GM19438 (cell line): ENCODE measurements at regions not wholly inside any gene's neighbourhood (a gene's known extent, or its start where the extent isn't known, plus 50 kb on each side); places are given as distances from the start of the nearest gene placed in this dataset.
"Not testable (repeated sequence)": the region's sequence is repeated elsewhere in the genome, so short reads cannot be mapped to it uniquely, and the experiment has no call there.

Source experiments
- ATAC-seq: cut with Tn5 transposase; IDR thresholded peaks from one replicate; pipeline ENCODE4 v1.9.1; 2021; ENCODE audit warnings: low read depth; ENCODE audit not compliant: unreplicated experiment

GRCh38 chr5:90208323-90208722 is 201.2 kb downstream of the CETN3 start:
- ATAC-seq = not testable (repeated sequence)

DNA sequence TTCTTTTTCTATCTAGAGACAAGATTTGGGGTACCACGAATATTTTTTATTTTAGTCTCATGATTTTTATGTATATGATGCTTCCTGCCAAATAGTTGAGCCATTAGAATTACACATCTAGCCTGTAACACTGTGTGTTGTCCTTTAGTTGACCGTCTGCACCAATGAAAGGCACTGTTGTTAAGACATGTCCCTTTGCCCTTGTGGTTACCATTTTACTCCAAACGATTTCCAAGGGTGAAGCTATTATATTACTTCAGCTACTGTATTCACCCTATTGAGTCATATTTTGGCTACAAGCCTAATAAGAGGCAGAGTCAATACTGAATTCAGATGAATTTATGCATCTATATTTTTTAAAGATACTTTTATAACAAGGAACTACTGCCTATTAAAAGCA is 207.6 kb downstream of the CETN3 start:
- no peak for ATAC-seq

DNA sequence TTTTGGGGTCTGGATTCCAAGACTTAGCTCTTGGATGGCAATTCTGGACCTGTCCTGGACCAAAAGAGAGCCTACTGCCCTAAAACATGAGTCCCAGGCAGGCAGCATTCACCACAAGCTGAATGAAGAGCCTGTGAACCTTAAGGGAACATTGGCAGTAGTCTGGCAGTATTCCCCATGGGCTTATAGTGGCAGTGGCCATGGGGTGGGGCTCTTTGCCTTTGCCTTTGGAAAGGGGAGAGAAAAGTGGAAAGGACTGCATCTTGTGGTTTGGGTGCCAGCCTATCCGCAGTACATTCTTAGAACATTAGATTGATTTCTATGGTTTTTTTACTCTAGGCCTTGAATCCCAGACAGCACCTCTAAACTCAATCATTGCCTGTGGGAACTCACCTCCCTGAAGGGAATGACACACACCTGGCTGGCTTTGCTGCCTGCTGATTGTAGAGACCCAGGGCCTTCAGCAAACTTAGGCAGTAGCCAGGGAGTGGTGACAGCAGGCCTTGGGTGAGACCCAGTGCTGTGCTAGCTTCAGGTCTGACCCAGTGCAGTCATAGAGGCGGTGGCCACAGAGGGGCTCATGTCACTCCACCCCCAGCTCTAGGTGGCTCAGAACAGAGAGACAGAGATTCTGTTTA is 216.3 kb downstream of the CETN3 start:
- no peak for ATAC-seq

DNA sequence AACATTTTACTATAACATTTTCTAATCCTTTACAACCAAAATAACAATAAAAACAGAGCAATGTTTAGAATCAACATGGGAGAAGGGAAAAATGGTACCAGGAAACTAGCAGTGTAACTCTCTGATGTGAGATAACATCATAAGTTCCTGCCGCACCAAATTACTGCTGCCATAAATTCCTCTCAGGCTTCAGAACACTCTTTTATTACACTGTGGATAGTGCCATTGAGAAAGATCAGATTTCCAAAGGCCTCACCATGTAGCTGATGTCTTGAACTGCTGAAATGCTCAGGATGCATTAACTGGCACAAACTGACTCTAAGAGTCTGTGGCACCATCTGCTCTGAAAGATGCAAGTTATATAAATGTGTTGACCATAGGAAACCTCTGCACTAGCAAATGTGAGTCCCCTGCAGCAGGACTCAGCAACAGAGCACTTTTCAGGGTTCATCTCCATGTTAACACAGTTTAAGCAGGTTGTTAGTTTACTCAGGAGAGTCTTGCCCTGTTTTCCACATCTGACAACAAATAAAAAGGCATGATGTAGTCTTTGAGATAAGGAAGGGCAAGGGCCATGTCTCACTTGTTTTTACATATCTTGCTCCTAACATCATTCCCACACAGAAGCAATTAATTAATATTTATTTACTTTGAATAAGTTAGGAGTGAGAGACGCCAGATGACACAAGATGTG is 218.1 kb downstream of the CETN3 start:
- ATAC-seq = no peak

GRCh38 chr5:90185897-90186468 is 223.6 kb downstream of the CETN3 start:
- no peak for ATAC-seq

DNA sequence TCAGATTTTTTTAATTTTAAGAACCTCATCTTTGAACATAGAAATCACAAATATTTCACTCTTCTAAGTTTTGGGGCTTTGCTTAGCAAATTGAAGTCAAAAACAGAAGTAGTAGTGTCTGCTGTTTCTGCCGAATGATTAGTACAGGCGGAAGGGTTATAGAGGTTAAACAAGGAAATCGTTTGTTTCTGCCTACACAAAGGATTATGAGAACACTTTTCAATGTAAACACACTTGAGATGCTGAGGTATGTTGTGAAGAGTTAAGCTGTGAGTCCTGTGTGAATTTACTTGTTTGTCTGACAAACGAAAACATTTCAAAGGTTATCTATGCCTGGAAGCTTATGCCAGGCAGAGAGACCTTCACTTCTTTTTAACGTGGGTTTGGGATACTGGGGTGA is 224.8 kb downstream of the CETN3 start:
- no peak for ATAC-seq

GRCh38 chr5:90182726-90183125 is 226.8 kb downstream of the CETN3 start:
- no peak for ATAC-seq

- no peak for ATAC-seq
These were observed 235.3 kb downstream of the CETN3 start for GRCh38 chr5:90174236-90174635.

- no peak for ATAC-seq
These were observed 236.1 kb downstream of the CETN3 start for GRCh38 chr5:90173299-90174030.

DNA sequence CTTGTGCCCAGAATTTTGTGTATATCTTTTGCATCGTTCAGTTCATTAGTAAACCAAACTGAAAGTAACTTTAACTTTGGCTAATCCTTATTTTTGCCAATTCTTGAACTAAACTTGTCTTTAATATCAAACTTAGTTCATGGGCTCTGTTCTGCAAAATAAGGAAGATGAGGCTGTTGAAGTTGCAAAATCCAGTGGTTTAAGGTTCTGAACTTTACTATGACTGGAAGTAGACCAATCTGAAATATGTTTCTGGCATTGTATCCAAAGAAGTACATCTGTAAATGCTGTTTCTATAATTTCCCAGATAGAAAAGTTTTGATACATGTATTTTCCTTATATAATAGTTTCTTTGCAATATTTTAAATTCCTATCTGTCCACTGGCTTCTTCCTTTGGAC is 238.1 kb downstream of the CETN3 start:
- ATAC-seq = no peak

- ATAC-seq = no peak
These were observed 239.3 kb downstream of the CETN3 start for GRCh38 chr5:90170261-90170660.

DNA sequence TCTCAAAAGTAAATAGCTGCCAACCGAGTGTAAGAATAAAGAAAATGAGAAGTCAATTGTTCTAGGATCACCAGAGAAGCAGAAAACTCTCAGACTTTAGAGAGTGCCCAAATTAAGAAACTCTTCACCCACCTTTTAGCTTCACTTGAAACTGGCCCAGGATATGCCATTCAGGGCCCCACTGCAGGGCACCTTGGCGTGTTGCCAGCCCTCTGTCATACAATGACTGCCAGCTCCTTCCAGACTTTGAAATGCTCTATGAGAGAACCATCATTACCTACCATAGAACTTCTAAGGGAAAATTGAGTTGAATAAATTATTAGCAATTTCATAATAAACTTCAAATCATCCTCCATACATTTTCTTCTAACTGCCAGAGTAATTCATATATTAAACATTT is 240.5 kb downstream of the CETN3 start:
- ATAC-seq = no peak

GRCh38 chr5:90168399-90168798 is 241.2 kb downstream of the CETN3 start:
- ATAC-seq = no peak

DNA sequence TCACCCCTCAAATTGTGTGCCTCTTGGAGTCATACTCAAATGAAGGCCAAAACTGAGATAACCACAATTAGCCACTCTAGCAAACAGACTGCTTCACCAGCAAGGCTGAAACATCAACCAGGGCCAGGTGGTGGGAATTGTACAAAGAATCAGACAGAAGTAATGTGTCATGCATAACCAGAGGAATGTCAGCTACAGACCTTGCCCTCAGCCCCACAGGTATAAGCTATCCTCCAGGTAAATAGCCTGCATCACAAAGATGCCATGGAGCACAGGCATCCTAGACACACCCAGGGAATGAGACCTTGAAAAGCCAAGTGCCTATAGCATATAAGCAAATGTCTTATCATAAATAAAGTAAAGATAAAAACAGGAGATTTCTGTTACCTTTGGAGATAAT is 242.7 kb downstream of the CETN3 start:
- ATAC-seq = no peak

- no peak for ATAC-seq
These were observed 247.2 kb downstream of the CETN3 start for GRCh38 chr5:90162324-90162723.

GRCh38 chr5:90161414-90161813 is 248.1 kb downstream of the CETN3 start:
- ATAC-seq = no peak

- ATAC-seq = no peak
These were observed 251.4 kb downstream of the CETN3 start for GRCh38 chr5:90158131-90158530.

DNA sequence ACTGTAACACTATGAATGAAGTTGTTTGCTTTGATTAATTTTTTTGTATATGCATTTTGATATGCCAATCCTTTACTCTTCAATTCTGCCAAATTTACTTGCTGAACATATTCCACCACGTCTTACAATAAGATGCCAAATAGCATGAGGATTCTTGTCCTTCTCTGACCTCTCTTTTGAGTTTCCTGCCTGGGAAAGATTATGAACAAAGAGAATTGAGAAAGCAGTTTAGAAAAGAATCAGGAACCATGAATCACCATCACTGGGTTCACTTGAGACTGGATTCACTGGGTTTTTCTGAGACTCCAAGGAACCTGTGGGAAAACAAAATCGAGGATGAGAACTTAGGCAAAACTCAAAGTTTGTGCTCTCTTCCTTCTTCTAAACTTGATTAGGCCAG is 256.5 kb downstream of the CETN3 start:
- no peak for ATAC-seq

GRCh38 chr5:90144625-90145327 is 264.8 kb downstream of the CETN3 start:
- ATAC-seq = no peak

GRCh38 chr5:90142541-90142940 is 267.0 kb downstream of the CETN3 start:
- no peak for ATAC-seq

- no peak for ATAC-seq
These were observed 267.6 kb downstream of the CETN3 start for GRCh38 chr5:90141984-90142383.
